Left lung (tissue), 4 donors: ENCODE measurements at regions not wholly inside any gene's neighbourhood (a gene's known extent, or its start where the extent isn't known, plus 50 kb on each side); places are given as distances from the start of the nearest gene placed in this dataset.

Source experiments
- ATAC-seq: fragments of 200-7000 bp; cut with Tn5 transposase; one replicate; pipeline ENCODE4 v1.9.1; 2020; ENCODE audit warnings: moderate library complexity
- DNase-seq, 4 donors: peaks; one replicate each; pipeline ENCODE4 v3.0.0-alpha.2; 2013 to 2020
- H3K27ac ChIP-seq, 2 donors: fragments of 200-600 bp; sonication (generic) in 1 of 2; one replicate each; pipeline versions ENCODE4 v1.5.0 to v1.8.0; 2020 to 2021
- H3K27me3 ChIP-seq, 2 donors: fragments of 200-600 bp; sonication (generic) in 1 of 2; one replicate each; pipeline versions ENCODE4 v1.5.0 to v1.8.0; 2020 to 2021
- H3K36me3 ChIP-seq, 2 donors: fragments of 200-600 bp; sonication (generic) in 1 of 2; one replicate each; pipeline versions ENCODE4 v1.5.0 to v1.8.0; 2020 to 2021
- H3K4me1 ChIP-seq, 2 donors: fragments of 200-600 bp; one replicate each; pipeline ENCODE4 v1.8.0; 2021
- H3K4me3 ChIP-seq, 2 donors: fragments of 200-600 bp; sonication (generic) in 1 of 2; one replicate each; pipeline versions ENCODE4 v1.5.0 to v1.8.0; 2020 to 2021; ENCODE audit warnings: mild to moderate bottlenecking in 1 of 2
- H3K9me3 ChIP-seq, 2 donors: fragments of 200-600 bp; sonication (generic) in 1 of 2; one replicate each; pipeline versions ENCODE4 v1.5.0 to v1.8.0; 2020 to 2021
- intact Hi-C, 2 donors: fragments of 100-400 bp; cut with DNase I; formaldehyde crosslinking; loops; one replicate each; pipeline versions ENCODE4 v1.11.2 to v1.14.2; 2022
- TF ChIP-seq, protein P1 (sequence below), 2 donors: fragments of 200-600 bp; sonication (generic) in 1 of 2; IDR thresholded peaks; one replicate each; pipeline versions ENCODE4 v1.5.0 to v1.8.0; 2021; ENCODE audit warnings: antibody characterized with exemption in 2 of 2
- donor health status: DM: no; HTN: yes; CAD: no.
- donor health status: DM: no; HTN: no; CAD: no.

DNA sequence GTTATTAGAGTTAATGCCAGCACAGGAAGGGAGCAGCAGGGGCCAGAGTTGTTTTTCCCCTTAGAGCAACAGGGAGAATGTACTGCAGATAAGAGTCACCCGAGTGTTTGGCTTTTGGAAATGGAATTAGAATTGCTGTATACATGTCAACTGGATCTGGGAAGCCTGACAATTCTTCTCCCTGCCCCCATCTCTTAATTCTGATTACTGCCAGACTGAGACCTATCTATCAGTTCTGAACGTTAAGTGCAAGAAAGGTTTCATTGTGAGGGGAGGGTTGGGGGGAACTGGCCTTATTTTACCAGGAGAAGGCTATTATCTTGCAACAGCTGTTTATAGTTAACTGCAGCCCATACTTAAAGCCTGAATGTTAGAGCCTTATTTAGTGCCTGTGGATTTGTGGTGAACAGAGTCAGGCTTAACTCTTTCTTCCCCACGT is 424.5 kb upstream of the CDH11 start:
- DNase-seq (peak in 2 of 4 donors; percentile 91 to 93), ATAC-seq (peak; percentile 51)
- TF ChIP-seq, protein P1, sequence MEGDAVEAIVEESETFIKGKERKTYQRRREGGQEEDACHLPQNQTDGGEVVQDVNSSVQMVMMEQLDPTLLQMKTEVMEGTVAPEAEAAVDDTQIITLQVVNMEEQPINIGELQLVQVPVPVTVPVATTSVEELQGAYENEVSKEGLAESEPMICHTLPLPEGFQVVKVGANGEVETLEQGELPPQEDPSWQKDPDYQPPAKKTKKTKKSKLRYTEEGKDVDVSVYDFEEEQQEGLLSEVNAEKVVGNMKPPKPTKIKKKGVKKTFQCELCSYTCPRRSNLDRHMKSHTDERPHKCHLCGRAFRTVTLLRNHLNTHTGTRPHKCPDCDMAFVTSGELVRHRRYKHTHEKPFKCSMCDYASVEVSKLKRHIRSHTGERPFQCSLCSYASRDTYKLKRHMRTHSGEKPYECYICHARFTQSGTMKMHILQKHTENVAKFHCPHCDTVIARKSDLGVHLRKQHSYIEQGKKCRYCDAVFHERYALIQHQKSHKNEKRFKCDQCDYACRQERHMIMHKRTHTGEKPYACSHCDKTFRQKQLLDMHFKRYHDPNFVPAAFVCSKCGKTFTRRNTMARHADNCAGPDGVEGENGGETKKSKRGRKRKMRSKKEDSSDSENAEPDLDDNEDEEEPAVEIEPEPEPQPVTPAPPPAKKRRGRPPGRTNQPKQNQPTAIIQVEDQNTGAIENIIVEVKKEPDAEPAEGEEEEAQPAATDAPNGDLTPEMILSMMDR (IDR thresholded peaks at IDR 0.05) = no peak
- peaks cover 0 to 3% of the 10 kb centered on the region in 2 donors for H3K4me1 ChIP-seq
- no peaks in the 10 kb centered on the region for H3K27me3 ChIP-seq
- intact Hi-C loops = no loop called here
- H3K36me3 ChIP-seq = no peaks in the 10 kb centered on the region
- no peak overlapping the region for H3K4me3 ChIP-seq
- H3K9me3 ChIP-seq = peaks cover 0 to 4% of the 10 kb centered on the region in 2 donors
- no peak overlapping the region for H3K27ac ChIP-seq

DNA sequence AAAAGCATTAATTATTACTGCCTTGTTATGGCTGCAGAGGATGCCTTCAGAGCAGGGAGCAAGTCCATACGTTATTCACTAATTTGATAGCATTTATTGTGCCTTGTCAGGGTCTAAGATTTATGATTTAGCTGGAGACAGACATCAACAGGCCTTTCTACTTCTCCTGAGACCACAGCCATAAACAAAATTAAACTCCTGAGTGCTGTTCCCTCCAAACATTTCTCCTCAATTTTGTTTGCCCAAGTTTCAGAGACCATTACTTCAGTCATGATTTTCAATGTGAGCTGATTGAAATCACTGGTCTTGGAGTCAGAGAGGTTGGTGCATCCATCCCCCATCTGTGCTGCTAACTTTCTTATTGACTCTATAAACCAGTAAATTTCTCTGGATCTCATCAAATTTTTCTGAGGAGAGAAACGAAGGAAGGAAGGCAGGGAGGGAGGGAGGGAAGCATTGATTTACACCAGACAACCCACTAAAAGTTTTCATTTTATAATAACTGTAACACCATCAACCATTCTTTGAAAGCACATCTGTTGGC is 423.6 kb upstream of the CDH11 start:
- H3K9me3 ChIP-seq = no peaks in the 10 kb centered on the region
- no peaks in the 10 kb centered on the region for H3K36me3 ChIP-seq
- intact Hi-C loops = no loop called here
- ATAC-seq (no peak), DNase-seq (no peak)
- H3K4me1 ChIP-seq = peaks cover 0 to 3% of the 10 kb centered on the region in 2 donors
- H3K4me3 ChIP-seq = no peak overlapping the region
- TF ChIP-seq, protein P1 (IDR thresholded peaks at IDR 0.05) = no peak
- H3K27me3 ChIP-seq = no peaks in the 10 kb centered on the region
- H3K27ac ChIP-seq = peak overlapping the region in 1 of 2 donors; percentile 21

DNA sequence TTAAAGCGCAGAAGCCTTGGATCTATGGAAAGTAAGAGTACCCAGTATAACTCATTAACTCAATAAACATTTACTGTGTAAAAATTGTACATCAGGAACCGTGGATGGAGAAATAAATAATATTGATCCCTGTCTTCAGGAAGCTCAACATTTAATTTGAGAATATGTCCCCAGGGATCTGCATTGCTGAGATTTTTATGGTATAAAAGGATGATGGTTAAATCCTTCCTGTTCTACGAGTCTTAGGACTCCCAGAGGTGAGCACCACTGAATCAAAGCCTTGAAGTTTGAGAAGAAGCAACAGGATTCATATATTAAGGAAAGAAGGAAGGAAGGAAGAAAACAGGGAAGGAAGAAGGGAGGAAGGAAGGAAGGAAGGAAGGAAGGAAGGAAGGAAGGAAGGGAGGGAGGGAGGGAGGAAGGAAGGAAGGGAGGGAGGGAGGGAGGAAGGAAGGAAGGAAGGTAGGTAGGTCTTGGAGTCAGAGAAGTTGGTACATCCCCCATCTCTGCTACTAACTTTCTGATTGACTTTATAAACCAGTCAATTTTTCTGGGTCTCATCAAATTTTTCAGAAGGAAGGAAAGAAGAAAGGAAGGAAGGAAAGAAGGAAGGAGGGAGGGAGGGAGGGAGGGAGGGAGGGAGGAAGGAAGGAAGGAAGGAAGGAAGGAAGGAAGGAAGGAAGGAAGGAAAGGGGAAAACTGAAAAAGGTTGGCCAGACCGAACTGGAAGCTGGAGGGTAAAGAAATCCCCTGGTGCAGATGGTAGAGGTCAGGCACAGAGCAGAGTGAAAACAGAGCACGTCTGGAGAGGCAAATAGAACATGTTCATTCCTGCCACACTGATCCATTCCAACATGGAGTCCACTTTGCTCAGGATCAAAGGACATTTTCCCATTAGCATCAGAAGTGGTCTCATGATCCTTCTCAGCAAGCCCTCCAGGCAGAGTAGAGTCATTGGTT is 422.2 kb upstream of the CDH11 start:
- DNase-seq (no peak), ATAC-seq (no peak)
- no peak overlapping the region for H3K27ac ChIP-seq
- H3K4me3 ChIP-seq = no peak overlapping the region
- H3K27me3 ChIP-seq = no peaks in the 10 kb centered on the region
- TF ChIP-seq, protein P1 (IDR thresholded peaks at IDR 0.05) = no peak
- intact Hi-C loops = no loop called here
- H3K36me3 ChIP-seq = no peaks in the 10 kb centered on the region
- H3K9me3 ChIP-seq = no peaks in the 10 kb centered on the region
- H3K4me1 ChIP-seq = peaks cover 0 to 3% of the 10 kb centered on the region in 2 donors

DNA sequence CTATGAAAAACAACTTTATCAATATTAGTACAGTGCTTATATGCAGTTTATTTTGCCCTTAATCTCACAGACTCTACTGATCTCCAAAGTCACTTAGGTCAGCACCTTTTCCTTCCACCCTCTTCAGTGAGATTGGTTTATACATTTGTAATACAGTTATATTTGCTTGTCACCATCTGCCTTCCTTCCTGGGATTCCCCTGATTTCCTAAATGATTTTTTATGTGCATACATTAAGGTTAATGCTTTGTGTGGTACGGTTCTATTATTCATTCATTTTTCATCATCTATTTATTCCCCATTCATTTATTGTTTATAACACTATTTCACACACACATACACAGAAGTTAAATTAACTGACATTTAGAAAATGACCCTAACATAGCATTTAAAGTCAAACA is 419.8 kb upstream of the CDH11 start:
- H3K27me3 ChIP-seq = no peaks in the 10 kb centered on the region
- no peak overlapping the region for H3K27ac ChIP-seq
- ATAC-seq = no peak
- no peak for DNase-seq
- intact Hi-C loops = no loop called here
- no peaks in the 10 kb centered on the region for H3K9me3 ChIP-seq
- H3K4me3 ChIP-seq = no peak overlapping the region
- no peaks in the 10 kb centered on the region for H3K36me3 ChIP-seq
- TF ChIP-seq, protein P1 (IDR thresholded peaks at IDR 0.05) = no peak
- no peaks in the 10 kb centered on the region for H3K4me1 ChIP-seq

DNA sequence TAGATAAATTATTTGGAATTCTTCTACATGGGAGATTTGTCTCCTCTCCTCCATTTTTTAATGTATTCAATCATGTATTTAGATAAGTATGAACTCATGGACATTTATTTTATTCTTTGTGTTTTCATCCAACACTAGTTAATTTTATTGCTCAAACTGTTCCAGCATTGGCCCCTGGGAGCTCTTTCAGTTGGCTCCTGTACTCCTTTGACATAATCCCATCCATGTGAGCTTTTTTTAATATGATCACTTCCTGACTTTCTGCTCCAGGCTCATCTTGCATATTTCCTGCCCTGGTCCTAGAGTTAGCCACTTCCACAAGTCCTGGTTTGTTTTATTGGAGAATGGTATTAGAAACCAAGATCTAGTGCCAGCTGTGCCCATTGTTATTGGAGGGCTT is 419.0 kb upstream of the CDH11 start:
- no peak overlapping the region for H3K4me3 ChIP-seq
- no peaks in the 10 kb centered on the region for H3K4me1 ChIP-seq
- ATAC-seq (no peak), DNase-seq (no peak)
- intact Hi-C loops = no loop called here
- no peaks in the 10 kb centered on the region for H3K36me3 ChIP-seq
- no peaks in the 10 kb centered on the region for H3K9me3 ChIP-seq
- no peak overlapping the region for H3K27ac ChIP-seq
- TF ChIP-seq, protein P1 (IDR thresholded peaks at IDR 0.05) = no peak
- H3K27me3 ChIP-seq = no peaks in the 10 kb centered on the region
